IMR-90 (cell line): ENCODE measurements at regions not wholly inside any gene's neighbourhood (a gene's known extent, or its start where the extent isn't known, plus 50 kb on each side); places are given as distances from the start of the nearest gene placed in this dataset.

Experiments used
- ATAC-seq: fragments of 200-7000 bp; cut with Tn5 transposase; 2 replicates; pipeline ENCODE4 v1.9.1; 2020; ENCODE audit warnings: low read depth, mild to moderate bottlenecking, moderate library complexity
- BruUV-seq: library from RNA; stranded (reverse); fragments of 400-500 nt; replicated peaks from 2 replicates; lab custom pipeline; 2021; lab: Mats Ljungman, UMichigan
- CTCF ChIA-PET: fragments of 300-600 bp; formaldehyde crosslinking; extraction: SDS; loops from one replicate; lab custom pipeline; 2021; ENCODE audit warnings: antibody characterized with exemption; lab: Yijun Ruan, JAX
- POLR2A ChIA-PET: fragments of 300-600 bp; sonication (Branson Sonifier 250); formaldehyde crosslinking; loops from one replicate; lab custom pipeline; 2022; ENCODE audit warnings: antibody characterized with exemption; ENCODE audit not compliant: unreplicated experiment; lab: Charles Lee
- DNase-seq: peaks from one replicate; pipeline ENCODE4 v3.0.0; 2013
- H2AFZ ChIP-seq: replicated peaks from 2 replicates; pipeline ENCODE3; 2013; ENCODE audit warnings: low read length, mild to moderate bottlenecking; ENCODE audit not compliant: poor library complexity
- H2AK5ac ChIP-seq: 2 replicates; pipeline ENCODE4 v1.6.1; 2013; ENCODE audit warnings: low read depth, low read length, inconsistent platforms
- H2AK9ac ChIP-seq: replicated peaks from 2 replicates; pipeline ENCODE3; 2013; ENCODE audit warnings: mild to moderate bottlenecking, low read depth, low read length, moderate library complexity; ENCODE audit not compliant: poor library complexity
- H2BK120ac ChIP-seq: 2 replicates; pipeline ENCODE4 v1.6.1; 2013; ENCODE audit warnings: low read depth, low read length, inconsistent platforms
- H2BK15ac ChIP-seq: 3 replicates; pipeline ENCODE4 v1.6.1; 2013; ENCODE audit warnings: low read depth, low read length, inconsistent platforms
- H2BK20ac ChIP-seq: 2 replicates; pipeline ENCODE4 v1.6.1; 2013; ENCODE audit warnings: low read depth, mild to moderate bottlenecking, inconsistent platforms, low read length, moderate library complexity
- H2BK5ac ChIP-seq: 2 replicates; pipeline ENCODE4 v1.6.1; 2013; ENCODE audit warnings: mild to moderate bottlenecking, low read depth, low read length, inconsistent platforms; ENCODE audit not compliant: poor library complexity, severe bottlenecking
- H3K14ac ChIP-seq: replicated peaks from 2 replicates; pipeline ENCODE4 v1.6.1; 2013; ENCODE audit warnings: low read depth, low read length, inconsistent platforms
- H3K18ac ChIP-seq: 2 replicates; pipeline ENCODE4 v1.6.1; 2013; ENCODE audit warnings: low read depth, low read length, control low read depth
- H3K23ac ChIP-seq: 2 replicates; pipeline ENCODE4 v1.6.1; 2013; ENCODE audit warnings: low read depth, low read length, inconsistent platforms
- H3K27ac ChIP-seq: 2 replicates; pipeline ENCODE4 v1.5.1; 2013; ENCODE audit warnings: mild to moderate bottlenecking, control low read depth, low read length; ENCODE audit not compliant: insufficient read depth
- H3K27me3 ChIP-seq: 2 replicates; pipeline ENCODE4 v1.6.1; 2013; ENCODE audit warnings: low read length; ENCODE audit not compliant: control insufficient read depth, insufficient read depth
- H3K36me3 ChIP-seq: 2 replicates; pipeline ENCODE4 v1.6.1; 2013; ENCODE audit warnings: low read length, mixed read lengths; ENCODE audit not compliant: control insufficient read depth, insufficient read depth
- H3K4ac ChIP-seq: 2 replicates; pipeline ENCODE4 v1.6.1; 2013; ENCODE audit warnings: low read depth, low read length, inconsistent platforms
- H3K4me1 ChIP-seq: 2 replicates; pipeline ENCODE4 v1.6.1; 2013; ENCODE audit warnings: low read length, mixed read lengths; ENCODE audit not compliant: control insufficient read depth, insufficient read depth
- H3K4me2 ChIP-seq: 2 replicates; pipeline ENCODE4 v1.6.1; 2013; ENCODE audit warnings: low read depth, mild to moderate bottlenecking, control low read depth, low read length, moderate library complexity
- H3K4me3 ChIP-seq: 2 replicates; pipeline ENCODE4 v1.5.1; 2013; ENCODE audit warnings: low read depth, mild to moderate bottlenecking, control low read depth, low read length, moderate library complexity; ENCODE audit not compliant: insufficient read depth
- H3K56ac ChIP-seq: 2 replicates; pipeline ENCODE4 v1.6.1; 2013; ENCODE audit warnings: low read length, inconsistent platforms; ENCODE audit not compliant: insufficient read depth; ENCODE audit errors: extremely low read depth
- H3K79me1 ChIP-seq, 2 experiments: 2 replicates each; pipeline ENCODE4 v1.6.1; 2013; ENCODE audit warnings: low read length in 2 of 2, inconsistent platforms in 1 of 2, low read depth in 1 of 2
- H3K9ac ChIP-seq: 2 replicates; pipeline ENCODE4 v1.6.1; 2013; ENCODE audit warnings: low read depth, low read length, control low read depth
- H3K9me1 ChIP-seq: 2 replicates; pipeline ENCODE4 v1.6.1; 2013; ENCODE audit warnings: low read length, inconsistent platforms; ENCODE audit not compliant: insufficient read depth
- H3K9me3 ChIP-seq: 2 replicates; pipeline ENCODE4 v1.6.1; 2013; ENCODE audit warnings: low read length; ENCODE audit not compliant: control insufficient read depth, insufficient read depth
- H4K20me1 ChIP-seq: 2 replicates; pipeline ENCODE4 v1.6.1; 2013; ENCODE audit warnings: low read length, inconsistent platforms; ENCODE audit not compliant: insufficient read depth
- H4K5ac ChIP-seq: 2 replicates; pipeline ENCODE4 v1.6.1; 2013; ENCODE audit warnings: mild to moderate bottlenecking, low read depth, low read length, control low read depth
- H4K8ac ChIP-seq, 2 experiments: 2 replicates each; pipeline ENCODE4 v1.6.1; 2013; ENCODE audit warnings: low read depth in 2 of 2, low read length in 2 of 2, control low read depth in 1 of 2, inconsistent platforms in 1 of 2
- H4K91ac ChIP-seq: 2 replicates; pipeline ENCODE4 v1.6.1; 2013; ENCODE audit warnings: low read depth, low read length, inconsistent platforms; ENCODE audit not compliant: insufficient read depth
- CEBPB ChIP-seq: IDR thresholded peaks from 2 replicates; pipeline ENCODE4 v1.6.1; 2012; ENCODE audit warnings: low read depth, low read length, improper control_type of control experiment
- CHD1 ChIP-seq: IDR thresholded peaks from 2 replicates; pipeline ENCODE4 v1.6.1; 2012; ENCODE audit warnings: low read depth, low read length, improper control_type of control experiment
- NFE2L2 ChIP-seq: fragments of 150-350 bp; IDR thresholded peaks from 2 replicates; pipeline ENCODE4 v1.6.1; 2016; ENCODE audit warnings: low read depth, mild to moderate bottlenecking, low read length
- RCOR1 ChIP-seq: IDR thresholded peaks from 2 replicates; pipeline ENCODE4 v1.6.1; 2012; ENCODE audit warnings: mild to moderate bottlenecking, low read length, improper control_type of control experiment; ENCODE audit not compliant: insufficient replicate concordance
- WGBS, 2 experiments: methylation state at CpG; one replicate each; pipeline versions ENCODE4 v1.1.5 to v1.1.7; 2013; ENCODE audit warnings: missing lambda C conversion rate in 2 of 2; ENCODE audit not compliant: insufficient read length in 1 of 2; ENCODE audit errors: extremely low coverage in 2 of 2; 5-methylcytosine and 5-hydroxymethylcytosine counted together
- dilution Hi-C: fragments of 300-500 bp; cut with HindIII; formaldehyde crosslinking; loops from one replicate; pipeline ENCODE4 v1.14.3; 2018; ENCODE audit warnings: low sequenced_read_pairs; ENCODE audit not compliant: unreplicated experiment
- in situ Hi-C: fragments of 300-500 bp; cut with MboI; formaldehyde crosslinking; loops from 3 replicates; pipeline ENCODE4 v1.14.3; 2019; ENCODE audit warnings: low sequenced_read_pairs, inconsistent platforms, mixed read lengths
- intact Hi-C: fragments of 100-400 bp; cut with micrococcal nuclease; formaldehyde crosslinking; loops from 2 replicates; pipeline ENCODE4 v1.10.0; 2022

DNA sequence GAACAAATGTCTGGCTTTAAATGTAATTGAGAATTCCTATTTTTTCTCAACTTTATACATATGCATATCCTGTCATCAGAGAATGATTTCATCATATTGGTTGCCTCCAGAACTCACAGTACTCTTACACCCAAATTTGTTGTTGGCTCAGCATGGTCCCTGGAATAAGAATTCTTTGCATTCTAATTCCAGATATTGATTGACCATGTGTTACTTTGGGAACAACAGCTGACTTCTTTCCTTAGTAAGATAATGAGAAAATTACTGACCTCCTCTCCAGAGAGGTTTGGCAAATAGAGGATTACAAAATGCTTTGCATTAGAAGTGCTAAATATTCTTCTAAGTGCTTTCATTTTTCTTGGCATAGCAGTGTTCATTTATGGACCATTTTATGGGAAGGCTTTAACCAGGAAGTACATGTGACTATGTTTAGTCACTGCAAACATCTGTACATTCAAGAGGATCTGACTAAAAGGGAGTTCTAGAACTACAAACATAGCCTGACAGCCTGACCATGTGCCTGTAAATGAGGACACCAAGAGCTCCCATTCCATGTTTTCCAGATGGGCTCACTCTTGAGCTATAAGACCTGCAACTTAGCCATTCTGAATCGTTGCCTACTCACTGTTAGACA lies 391.6 kb upstream of the DPPA4 start:
- Histone ChIP-seq H3K9me3 (no peaks in the 10 kb centered on the region), H3K56ac (no peak overlapping the region), H2AFZ (no peak overlapping the region), H3K14ac (no peak overlapping the region), H3K4ac (no peak overlapping the region), H3K4me1 (no peaks in the 10 kb centered on the region; the same call in 1 of the 2 replicates), H2AK5ac (no peak overlapping the region), H2BK15ac (no peak overlapping the region), H4K91ac (no peak overlapping the region), H4K20me1 (no peaks in the 10 kb centered on the region), H3K18ac (no peak overlapping the region), H3K9me1 (no peaks in the 10 kb centered on the region), H4K8ac (no peak overlapping the region), H2BK5ac (no peak overlapping the region), H3K27ac (no peak overlapping the region), H3K36me3 (no peaks in the 10 kb centered on the region), H3K23ac (no peak overlapping the region), H3K4me3 (no peak overlapping the region), H2BK20ac (peak overlapping the region; percentile 47; the same call in 1 of the 2 replicates), H4K5ac (no peak overlapping the region), H3K79me1 (no peaks in the 10 kb centered on the region), H2AK9ac (no peak overlapping the region), H2BK120ac (peak overlapping the region; percentile 50; the same call in 1 of the 2 replicates), H3K27me3 (no peaks in the 10 kb centered on the region), H3K9ac (no peak overlapping the region), H3K4me2 (no peak overlapping the region)
- no TSS peak for BruUV-seq
- ATAC-seq, result no peak
- no CpG with 5 or more reads among the region's 1 CpG for WGBS, 2 experiments
- peak; percentile 7 for DNase-seq
- TF ChIP-seq CHD1 (no peak), NFE2L2 (no peak), CEBPB (no peak), RCOR1 (no peak)
- intact Hi-C loops, result no loop called here
- in situ Hi-C loops, result no loop called here
- dilution Hi-C loops, result no loop called here
- ChIA-PET POLR2A (no interaction called here), CTCF (interaction anchor here (0.5 to 0.6 kb wide), 2 partner anchors 56 to 215 kb away, joined by 4 to 11 read pairs; no protein-coding TSS in a partner anchor)
